GM18511 (cell line): ENCODE measurements at regions not wholly inside any gene's neighbourhood (a gene's known extent, or its start where the extent isn't known, plus 50 kb on each side); places are given as distances from the start of the nearest gene placed in this dataset.
"Not testable (repeated sequence)": the region's sequence is repeated elsewhere in the genome, so short reads cannot be mapped to it uniquely, and the experiment has no call there.

ENCODE experiments used
- ATAC-seq: cut with Tn5 transposase; IDR thresholded peaks from one replicate; pipeline ENCODE4 v1.9.1; 2021; ENCODE audit warnings: mild to moderate bottlenecking, moderate library complexity; ENCODE audit not compliant: unreplicated experiment

DNA sequence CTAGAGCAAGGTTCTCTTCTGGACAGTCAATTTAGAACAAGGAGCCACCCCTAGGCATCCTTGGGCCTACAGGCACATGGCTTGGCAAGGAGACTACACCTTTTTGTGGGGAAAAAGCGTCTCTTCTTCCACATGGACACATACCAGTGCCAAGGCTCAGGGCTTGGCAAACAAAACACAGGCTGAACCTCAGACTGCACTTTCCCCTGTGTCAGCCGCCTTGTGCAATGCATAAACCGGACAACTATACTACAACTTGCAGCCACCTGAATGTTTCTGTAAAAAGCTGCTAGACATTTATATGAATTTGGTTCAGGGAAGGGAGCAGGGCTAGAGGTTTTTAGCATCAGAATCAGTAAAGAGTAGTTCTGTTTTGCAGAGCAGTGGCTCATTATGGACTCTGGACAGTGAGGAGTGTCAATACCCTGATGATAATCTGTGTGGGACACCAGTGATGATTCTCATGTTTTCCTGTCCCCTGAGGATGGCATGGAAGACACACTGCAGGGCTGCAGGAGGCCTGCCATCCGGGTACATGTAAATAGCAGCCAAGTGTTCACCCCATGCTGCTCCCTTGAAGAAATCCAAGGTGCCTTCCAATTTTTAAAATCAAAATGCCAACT is 118.9 kb downstream of the GATA3 start:
- ATAC-seq = no peak

- ATAC-seq = no peak
These were observed 119.4 kb downstream of the GATA3 start for GRCh38 chr10:8173866-8174243.

DNA sequence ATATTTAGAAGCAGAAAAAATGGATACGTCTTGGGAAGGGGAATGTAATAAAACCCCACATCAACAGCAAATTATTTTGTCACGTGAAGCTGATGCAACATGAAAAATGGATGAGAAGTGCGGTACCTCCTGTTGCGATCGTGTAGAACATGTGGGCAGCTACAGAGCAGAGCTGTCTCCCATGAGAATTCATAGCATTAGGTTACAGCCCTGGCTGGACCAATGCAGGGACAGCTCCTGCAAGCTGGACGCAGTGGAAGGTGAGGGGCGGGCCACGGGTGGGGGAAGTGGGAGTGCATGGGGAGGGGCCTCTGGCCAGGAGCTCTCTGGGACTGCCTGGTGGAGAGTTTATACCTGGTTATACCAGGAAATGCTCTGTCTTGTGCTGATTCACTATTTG is 120.3 kb downstream of the GATA3 start:
- ATAC-seq = no peak

DNA sequence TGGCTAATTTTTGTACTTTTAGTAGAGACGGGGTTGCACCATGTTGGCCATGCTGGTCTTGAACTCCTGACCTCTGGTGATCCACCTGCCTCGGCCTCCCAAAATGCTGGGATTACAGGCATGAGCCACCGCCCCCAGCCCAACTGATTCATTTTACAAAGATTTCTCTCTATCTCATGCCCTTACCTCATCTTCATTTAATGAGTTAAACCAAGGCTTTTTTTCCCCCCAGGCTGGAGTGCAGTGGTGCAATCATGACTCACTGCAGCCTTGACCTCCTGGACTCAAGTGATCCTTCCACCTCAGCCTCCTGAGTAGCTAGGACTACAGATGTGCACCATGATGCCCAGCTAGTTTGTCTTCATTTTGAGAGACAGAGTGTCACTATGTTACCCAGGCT is 123.0 kb downstream of the GATA3 start:
- ATAC-seq = not testable (repeated sequence)

DNA sequence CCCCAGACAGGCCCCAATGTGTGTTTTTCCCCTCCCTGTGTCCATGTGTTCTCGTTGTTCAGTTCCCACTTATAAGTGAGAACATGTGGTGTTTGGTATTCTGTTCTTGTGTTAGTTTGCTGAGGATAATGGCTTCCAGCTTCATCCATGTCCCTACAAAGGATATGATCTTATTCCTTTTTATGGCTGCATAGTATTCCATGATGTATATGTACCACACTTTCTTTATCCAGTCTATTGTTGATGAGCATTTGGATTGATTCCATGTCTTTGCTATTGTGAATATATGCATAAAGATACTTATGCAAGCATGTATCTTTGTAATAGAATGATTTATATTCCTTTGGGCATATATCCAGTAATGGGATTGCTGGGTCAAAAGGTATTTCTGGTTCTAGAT is 125.3 kb downstream of the GATA3 start:
- not testable (repeated sequence) for ATAC-seq

DNA sequence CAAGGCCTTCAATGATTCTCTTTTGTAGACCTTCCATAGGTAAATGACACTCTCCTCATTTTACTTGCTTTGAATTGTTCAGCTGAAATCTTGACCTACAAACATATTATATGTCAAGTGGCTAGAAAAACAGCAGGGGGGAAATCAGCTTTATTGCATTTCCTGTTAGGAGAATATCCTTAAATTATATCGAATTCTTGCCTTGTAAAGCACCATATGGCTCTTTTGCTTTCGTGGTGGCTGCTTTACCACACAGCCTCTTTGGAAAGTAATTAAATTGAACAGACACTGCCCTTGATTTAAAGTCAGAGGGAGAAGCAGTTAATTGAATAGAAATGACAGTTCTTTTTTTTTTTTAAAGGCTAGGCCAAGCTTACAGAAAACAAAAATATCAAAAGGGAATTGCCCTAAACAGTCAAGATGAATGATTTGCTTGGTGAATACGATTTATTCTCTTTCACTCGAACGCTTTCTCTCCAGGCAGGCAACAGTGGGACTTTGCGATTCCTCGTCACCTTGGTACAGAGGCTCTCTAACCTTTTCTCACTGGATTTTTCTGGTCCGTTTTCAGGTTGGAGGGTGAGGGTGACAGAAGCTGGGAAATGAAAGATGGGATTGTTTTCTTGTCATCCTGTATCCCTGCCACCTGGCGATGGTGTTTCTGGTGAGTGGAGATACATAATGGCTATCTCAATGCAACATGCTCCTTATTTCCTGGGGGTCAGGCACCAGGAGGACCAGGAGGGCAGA is 126.0 kb downstream of the GATA3 start:
- ATAC-seq = no peak

GRCh38 chr10:8181496-8182157 is 127.1 kb downstream of the GATA3 start:
- no peak for ATAC-seq

GRCh38 chr10:8182806-8183205 is 128.3 kb downstream of the GATA3 start:
- ATAC-seq = no peak

- peak; percentile 87 for ATAC-seq
These were observed 128.8 kb downstream of the GATA3 start for GRCh38 chr10:8183241-8183704.

GRCh38 chr10:8187171-8187666 is 132.7 kb downstream of the GATA3 start:
- ATAC-seq = no peak

DNA sequence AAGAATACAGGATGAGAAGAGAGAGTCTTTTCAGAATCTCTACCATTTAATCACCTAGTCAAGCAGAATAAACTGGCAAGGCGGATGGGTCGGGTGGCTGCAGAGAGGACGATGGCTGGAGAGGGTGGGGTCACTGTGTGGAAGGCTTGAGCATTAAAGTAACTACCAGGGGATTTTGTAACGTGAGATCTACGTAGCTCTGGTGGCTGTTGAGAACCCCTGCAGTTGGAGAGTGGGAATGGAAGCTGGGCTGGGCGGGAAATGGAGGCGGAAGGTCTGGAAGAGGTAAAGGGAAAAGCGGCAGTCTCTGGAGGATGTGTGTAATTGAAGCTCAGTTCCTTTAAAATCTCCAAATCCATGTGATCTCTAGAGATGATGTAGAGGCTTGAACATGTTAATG is 135.0 kb downstream of the GATA3 start:
- no peak for ATAC-seq

DNA sequence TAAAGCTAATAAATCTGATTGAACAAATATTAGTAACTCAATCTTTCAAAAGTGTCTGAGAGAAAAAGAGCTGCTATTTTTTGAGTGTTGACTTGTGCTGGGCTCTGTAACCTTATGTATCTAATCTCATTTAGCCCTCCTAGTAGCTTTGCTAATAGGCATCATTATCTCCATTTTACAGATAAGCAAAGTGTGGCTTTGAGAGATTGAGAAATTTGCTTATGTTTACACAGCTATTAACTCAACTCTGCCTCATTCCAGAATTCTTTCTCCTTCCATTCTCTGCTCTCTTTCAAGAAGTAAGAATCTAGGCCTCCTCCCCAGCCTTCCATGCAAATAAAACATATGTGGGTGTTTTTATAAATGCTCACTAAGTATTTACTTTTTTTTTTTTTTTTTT is 137.8 kb downstream of the GATA3 start:
- ATAC-seq = no peak

- no peak for ATAC-seq
These were observed 139.1 kb downstream of the GATA3 start for GRCh38 chr10:8193546-8193945.

DNA sequence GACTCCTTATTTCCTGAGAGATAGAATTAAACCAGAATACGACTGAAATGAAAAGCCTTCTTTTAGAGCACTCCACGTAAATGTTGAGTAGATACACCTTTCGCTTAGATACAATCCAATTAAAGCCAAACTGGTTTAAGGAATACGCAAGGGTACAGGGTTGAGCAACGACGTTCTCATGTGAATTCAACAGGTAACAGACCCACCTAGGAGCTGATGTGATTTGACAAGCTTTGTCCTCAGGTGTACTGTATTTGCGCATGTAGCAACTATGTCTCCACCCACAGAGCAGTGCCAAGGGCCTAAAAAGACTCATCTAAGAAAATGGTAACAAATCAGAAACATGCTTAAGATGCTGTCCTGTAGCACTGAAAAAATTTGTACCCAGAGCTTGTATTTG is 139.6 kb downstream of the GATA3 start:
- ATAC-seq = no peak

- ATAC-seq = no peak
These were observed 152.4 kb downstream of the GATA3 start for GRCh38 chr10:8206882-8207281.

DNA sequence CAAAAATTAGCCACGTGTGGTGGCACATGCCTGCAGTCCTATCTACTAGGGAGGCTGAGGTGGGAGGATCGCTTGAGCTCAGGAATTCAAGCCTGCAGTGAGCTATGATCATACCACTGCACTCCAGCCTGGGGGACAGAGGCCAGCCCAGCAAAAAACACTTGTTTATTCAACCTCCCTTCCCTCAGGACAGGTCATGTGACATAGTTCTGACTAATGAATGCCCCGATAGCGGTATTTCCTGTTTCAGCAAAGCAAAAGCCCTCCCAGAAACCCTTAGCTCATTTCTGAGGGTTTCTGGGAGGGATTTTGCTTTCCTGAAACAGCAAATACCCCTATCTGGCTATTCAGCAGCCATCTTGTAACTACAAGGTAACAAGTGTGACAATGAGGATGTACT is 157.1 kb downstream of the GATA3 start:
- no peak for ATAC-seq

GRCh38 chr10:8213735-8214134 is 159.2 kb downstream of the GATA3 start:
- no peak for ATAC-seq

GRCh38 chr10:8214587-8214986 is 160.1 kb downstream of the GATA3 start:
- no peak for ATAC-seq

DNA sequence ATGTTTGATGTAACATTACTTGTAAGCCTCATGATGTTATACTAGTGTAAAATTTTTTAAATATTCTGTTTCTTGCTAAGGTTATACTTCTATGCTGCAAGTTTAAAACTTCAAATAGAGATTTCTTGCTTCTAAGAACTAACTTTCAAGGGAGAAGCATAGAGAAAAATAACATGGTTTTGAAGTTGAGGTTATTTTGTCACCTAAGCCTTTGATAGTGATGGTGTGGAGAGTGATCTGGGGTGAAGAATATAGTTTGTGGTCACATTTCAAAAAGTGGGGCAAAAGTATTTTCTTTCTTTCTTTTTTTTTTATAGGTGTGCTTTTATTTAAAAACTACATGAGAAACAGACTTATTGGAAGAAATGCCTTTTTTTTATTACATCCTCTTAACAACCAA is 162.4 kb downstream of the GATA3 start:
- ATAC-seq = no peak

GRCh38 chr10:8221451-8221850 is 167.0 kb downstream of the GATA3 start:
- no peak for ATAC-seq

DNA sequence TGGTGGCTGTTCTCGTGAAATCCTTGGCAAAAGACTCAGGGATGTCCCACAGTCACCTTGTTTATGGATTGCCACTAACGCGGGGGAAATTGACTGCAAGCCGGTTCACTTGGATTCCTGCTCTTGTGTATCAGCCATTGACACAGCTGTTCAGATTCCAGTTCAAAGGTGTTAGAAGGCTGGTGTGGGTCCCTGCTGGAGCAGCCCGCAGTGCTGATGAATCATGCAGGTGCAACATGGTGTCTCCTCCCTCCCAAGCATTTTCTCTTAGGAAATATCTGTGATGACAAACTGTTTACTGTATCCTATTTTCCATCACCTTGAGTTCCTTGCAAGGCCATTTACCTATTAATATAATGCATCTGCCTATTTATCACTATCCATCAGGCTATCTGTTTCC is 170.1 kb downstream of the GATA3 start:
- no peak for ATAC-seq

- no peak for ATAC-seq
These were observed 170.7 kb downstream of the GATA3 start for GRCh38 chr10:8225187-8225586.
